GM12878 (cell line): ENCODE measurements at regions not wholly inside any gene's neighbourhood (a gene's known extent, or its start where the extent isn't known, plus 50 kb on each side); places are given as distances from the start of the nearest gene placed in this dataset.

Source experiments
- ATAC-seq: fragments of 200-7000 bp; cut with Tn5 transposase; 3 replicates; pipeline ENCODE4 v1.9.1; 2020; ENCODE audit warnings: mild to moderate bottlenecking, moderate library complexity
- BruUV-seq: library from RNA; stranded (reverse); fragments of 400-500 nt; replicated peaks from 2 replicates; lab custom pipeline; 2021; lab: Mats Ljungman, UMichigan
- CTCF ChIA-PET: fragments of 300-600 bp; sonication (Branson Sonifier 250); formaldehyde crosslinking; extraction: SDS; loops from one replicate; lab custom pipeline; 2021; ENCODE audit warnings: inconsistent platforms; lab: Yijun Ruan, JAX
- POLR2A ChIA-PET: fragments of 350-600 bp; formaldehyde crosslinking; extraction: SDS; loops from one replicate; lab custom pipeline; 2021; ENCODE audit warnings: inconsistent platforms; lab: Charles Lee
- RAD21 ChIA-PET: fragments of 300-600 bp; sonication (Branson Sonifier 250); formaldehyde crosslinking; loops from one replicate; lab custom pipeline; 2023; ENCODE audit warnings: antibody characterized with exemption; ENCODE audit not compliant: unreplicated experiment; lab: Charles Lee
- SMC1A ChIA-PET: fragments of 300-600 bp; sonication (Branson Sonifier 250); formaldehyde crosslinking; loops from one replicate; lab custom pipeline; 2023; ENCODE audit not compliant: unreplicated experiment, uncharacterized antibody; lab: Charles Lee
- DNase-seq: peaks from one replicate; pipeline ENCODE4 v3.0.0-alpha.2; 2011; ENCODE audit warnings: low read depth, low spot score
- FAIRE-seq: peaks from 3 replicates; lab custom pipeline; 2011; peaks lifted over from hg19 to GRCh38; lab: Jason Lieb, UNC
- H2AFZ ChIP-seq: 2 replicates; pipeline ENCODE4 v1.6.0; 2011; ENCODE audit warnings: low read depth, low read length, control low read depth; ENCODE audit not compliant: control insufficient read depth
- H3K27ac ChIP-seq: 2 replicates; pipeline ENCODE4 v1.5.1; 2011; ENCODE audit warnings: control low read depth; ENCODE audit not compliant: control insufficient read depth, insufficient read depth
- H3K27me3 ChIP-seq, 2 experiments: replicated peaks in 1 of 2; 2 replicates each; pipeline versions ENCODE4 v1.6.0 to v1.6.1; 2011; ENCODE audit warnings: low read length in 1 of 2; ENCODE audit not compliant: control insufficient read depth in 2 of 2, insufficient read depth in 2 of 2
- H3K36me3 ChIP-seq, 2 experiments: 2 replicates each; pipeline ENCODE4 v1.5.1; 2011; ENCODE audit warnings: low read length in 1 of 2; ENCODE audit not compliant: control insufficient read depth in 2 of 2, insufficient read depth in 2 of 2
- H3K4me1 ChIP-seq: 2 replicates; pipeline ENCODE4 v1.6.1; 2011; ENCODE audit warnings: mild to moderate bottlenecking, low read length, moderate library complexity, mixed read lengths; ENCODE audit not compliant: control insufficient read depth, insufficient read depth
- H3K4me2 ChIP-seq: 2 replicates; pipeline ENCODE4 v1.6.0; 2011; ENCODE audit warnings: control low read depth; ENCODE audit not compliant: control insufficient read depth, insufficient read depth
- H3K4me3 ChIP-seq: fragments of 200-600 bp; sonication (generic); 2 replicates; pipeline ENCODE4 v1.5.1; 2016
- H3K79me2 ChIP-seq: 2 replicates; pipeline ENCODE4 v1.6.0; 2011; ENCODE audit warnings: low read length; ENCODE audit not compliant: control insufficient read depth, insufficient read depth
- H3K9ac ChIP-seq: 2 replicates; pipeline ENCODE4 v1.8.0; 2011; ENCODE audit warnings: low read length, control low read depth, mixed read lengths; ENCODE audit not compliant: control insufficient read depth, insufficient read depth
- H3K9me3 ChIP-seq: replicated peaks from 3 replicates; pipeline ENCODE4 v1.5.1; 2011; ENCODE audit warnings: mild to moderate bottlenecking, low read length; ENCODE audit not compliant: control insufficient read depth, insufficient read depth
- H4K20me1 ChIP-seq: 2 replicates; pipeline ENCODE4 v1.6.0; 2011; ENCODE audit not compliant: control insufficient read depth, insufficient read depth
- KLF5 ChIP-seq: fragments of 450-650 bp; IDR thresholded peaks from 2 replicates; pipeline ENCODE4 v1.6.1; 2014; ENCODE audit warnings: mild to moderate bottlenecking; ENCODE audit not compliant: partially characterized antibody
- MYB ChIP-seq: fragments of 150-350 bp; IDR thresholded peaks from 2 replicates; pipeline ENCODE4 v1.6.1; 2014; ENCODE audit warnings: mild to moderate bottlenecking, low read depth, low read length, borderline replicate concordance
- PKNOX1 ChIP-seq: fragments of 450-650 bp; IDR thresholded peaks from 2 replicates; pipeline ENCODE4 v1.6.1; 2016; ENCODE audit warnings: mild to moderate bottlenecking
- TCF3 ChIP-seq: IDR thresholded peaks from 2 replicates; pipeline ENCODE4 v1.6.1; 2012; ENCODE audit warnings: low read depth, mild to moderate bottlenecking, low read length, borderline replicate concordance; ENCODE audit not compliant: insufficient read depth
- TCF7 ChIP-seq: IDR thresholded peaks from 2 replicates; pipeline ENCODE4 v1.6.1; 2014; ENCODE audit warnings: antibody characterized with exemption, borderline replicate concordance
- WGBS: methylation state at CpG from one replicate; pipeline ENCODE4 v1.1.6; 2016; ENCODE audit warnings: low lambda C conversion rate; ENCODE audit not compliant: insufficient replicate concordance, insufficient coverage; ENCODE audit errors: missing lambda C conversion rate; 5-methylcytosine and 5-hydroxymethylcytosine counted together
- in situ Hi-C: fragments of 300-500 bp; cut with MboI; formaldehyde crosslinking; loops from 9 replicates; pipeline ENCODE4 v1.14.3; 2018; ENCODE audit warnings: mixed read lengths
- intact Hi-C: fragments of 100-400 bp; cut with micrococcal nuclease; formaldehyde crosslinking; loops from one replicate; pipeline ENCODE4 v1.14.2; 2022; ENCODE audit not compliant: unreplicated experiment
- TF ChIP-seq, protein P1 (sequence below), 3 experiments: IDR thresholded peaks in 2 of 3; conservative IDR thresholded peaks in 1 of 3; 2 replicates each; pipeline ENCODE4 v1.5.1; 2011; ENCODE audit warnings: low read depth in 3 of 3, low read length in 3 of 3, mild to moderate bottlenecking in 3 of 3, control low read depth in 2 of 3, moderate library complexity in 2 of 3, inconsistent platforms in 1 of 3, mixed read lengths in 1 of 3; ENCODE audit not compliant: control insufficient read depth in 2 of 3, insufficient read depth in 1 of 3; ENCODE audit errors: extremely low read depth in 1 of 3

GRCh38 chrX:139209342-139209741, 321.2 kb upstream of the F9 start:
- Histone ChIP-seq H3K27me3 (no peaks in the 10 kb centered on the region; a peak in 1 of 4 replicates), H3K36me3 (no peaks in the 10 kb centered on the region), H3K9me3 (no peaks in the 10 kb centered on the region), H3K4me3 (no peak overlapping the region), H3K27ac (no peak overlapping the region), H2AFZ (no peak overlapping the region), H3K79me2 (no peaks in the 10 kb centered on the region), H4K20me1 (no peaks in the 10 kb centered on the region), H3K4me1 (no peaks in the 10 kb centered on the region), H3K4me2 (no peak overlapping the region), H3K9ac (no peak overlapping the region)
- CTCF ChIA-PET: interaction anchor here (0.6 kb wide), 1 partner anchor 305 kb away, joined by 3 read pairs; no protein-coding TSS in a partner anchor
- WGBS: 12% methylated on average over 5 of the region's 5 CpGs
- POLR2A ChIA-PET: no interaction called here
- RAD21 ChIA-PET: no interaction called here
- no peak for DNase-seq
- no TSS peak for BruUV-seq
- no peak for ATAC-seq
- no peak for FAIRE-seq
- TF ChIP-seq MYB: no peak
- no peak for TF ChIP-seq KLF5
- TF ChIP-seq TCF3: no peak
- TF ChIP-seq, protein P1, sequence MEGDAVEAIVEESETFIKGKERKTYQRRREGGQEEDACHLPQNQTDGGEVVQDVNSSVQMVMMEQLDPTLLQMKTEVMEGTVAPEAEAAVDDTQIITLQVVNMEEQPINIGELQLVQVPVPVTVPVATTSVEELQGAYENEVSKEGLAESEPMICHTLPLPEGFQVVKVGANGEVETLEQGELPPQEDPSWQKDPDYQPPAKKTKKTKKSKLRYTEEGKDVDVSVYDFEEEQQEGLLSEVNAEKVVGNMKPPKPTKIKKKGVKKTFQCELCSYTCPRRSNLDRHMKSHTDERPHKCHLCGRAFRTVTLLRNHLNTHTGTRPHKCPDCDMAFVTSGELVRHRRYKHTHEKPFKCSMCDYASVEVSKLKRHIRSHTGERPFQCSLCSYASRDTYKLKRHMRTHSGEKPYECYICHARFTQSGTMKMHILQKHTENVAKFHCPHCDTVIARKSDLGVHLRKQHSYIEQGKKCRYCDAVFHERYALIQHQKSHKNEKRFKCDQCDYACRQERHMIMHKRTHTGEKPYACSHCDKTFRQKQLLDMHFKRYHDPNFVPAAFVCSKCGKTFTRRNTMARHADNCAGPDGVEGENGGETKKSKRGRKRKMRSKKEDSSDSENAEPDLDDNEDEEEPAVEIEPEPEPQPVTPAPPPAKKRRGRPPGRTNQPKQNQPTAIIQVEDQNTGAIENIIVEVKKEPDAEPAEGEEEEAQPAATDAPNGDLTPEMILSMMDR (IDR thresholded peaks at IDR 0.05 in 2 of 3, conservative IDR thresholded peaks at IDR 0.05 in 1 of 3; ENCODE audit: control insufficient read depth in 2 of 3, extremely low read depth in 1 of 3, insufficient read depth in 1 of 3, low read depth in 3 of 3, low read length in 3 of 3): no peak
- no peak for TF ChIP-seq TCF7
- TF ChIP-seq PKNOX1: no peak
- in situ Hi-C loops (no loop called here), intact Hi-C loops (no loop called here)
- SMC1A ChIA-PET: no interaction called here
